HEK293 (cell line): ENCODE measurements at regions not wholly inside any gene's neighbourhood (a gene's known extent, or its start where the extent isn't known, plus 50 kb on each side); places are given as distances from the start of the nearest gene placed in this dataset.

Source experiments
- ATF2 ChIP-seq: fragments of 450-650 bp; formaldehyde crosslinking; IDR thresholded peaks from 2 replicates; pipeline ENCODE4 v1.5.1; 2016; ENCODE audit warnings: missing biosample characterization, missing genetic modification characterization, low read depth
- HOXA7 ChIP-seq: sonication (generic); formaldehyde crosslinking; IDR thresholded peaks from 2 replicates; pipeline ENCODE4 v1.8.1; 2022; ENCODE audit warnings: missing genetic modification reagents, borderline replicate concordance
- SP2 ChIP-seq: fragments of 450-650 bp; formaldehyde crosslinking; IDR thresholded peaks from 2 replicates; pipeline ENCODE4 v1.5.1; 2016; ENCODE audit warnings: missing biosample characterization, missing genetic modification characterization
- TCF7L2 ChIP-seq: IDR thresholded peaks from 2 replicates; pipeline ENCODE4 v1.6.1; 2011; ENCODE audit warnings: low read depth, mild to moderate bottlenecking, inconsistent platforms, low read length, moderate library complexity, borderline replicate concordance
- ZFP41 ChIP-seq: fragments of 450-650 bp; formaldehyde crosslinking; IDR thresholded peaks from 2 replicates; pipeline ENCODE4 v1.5.1; 2016; ENCODE audit warnings: missing biosample characterization, missing genetic modification characterization, borderline replicate concordance
- ZNF10 ChIP-seq: fragments of 450-650 bp; formaldehyde crosslinking; IDR thresholded peaks from 2 replicates; pipeline ENCODE4 v1.5.1; 2017; ENCODE audit warnings: missing biosample characterization, missing genetic modification characterization
- ZNF24 ChIP-seq: fragments of 450-650 bp; formaldehyde crosslinking; IDR thresholded peaks from 2 replicates; pipeline ENCODE4 v1.5.1; 2016; ENCODE audit warnings: missing biosample characterization, missing genetic modification characterization
- ZNF600 ChIP-seq: fragments of 450-650 bp; formaldehyde crosslinking; IDR thresholded peaks from 2 replicates; pipeline ENCODE4 v1.5.1; 2016; ENCODE audit warnings: missing biosample characterization, missing genetic modification characterization
- ZNF621 ChIP-seq: fragments of 450-650 bp; formaldehyde crosslinking; IDR thresholded peaks from 2 replicates; pipeline ENCODE4 v1.5.1; 2017; ENCODE audit warnings: missing biosample characterization, missing genetic modification characterization
- ZNF704 ChIP-seq: fragments of 450-650 bp; formaldehyde crosslinking; IDR thresholded peaks from 2 replicates; pipeline ENCODE4 v1.5.1; 2016; ENCODE audit warnings: missing biosample characterization, missing genetic modification characterization
- ZNF76 ChIP-seq: fragments of 450-650 bp; formaldehyde crosslinking; IDR thresholded peaks from 2 replicates; pipeline ENCODE4; 2016; ENCODE audit warnings: low read depth, missing biosample characterization, missing genetic modification characterization, borderline replicate concordance
- TF ChIP-seq, protein P1 (sequence below): fragments of 450-650 bp; formaldehyde crosslinking; IDR thresholded peaks from 2 replicates; pipeline ENCODE4 v1.5.1; 2016; ENCODE audit warnings: missing biosample characterization, missing genetic modification characterization
- TF ChIP-seq, protein P2 (sequence below): fragments of 450-650 bp; formaldehyde crosslinking; IDR thresholded peaks from 2 replicates; pipeline ENCODE4 v1.5.1; 2016; ENCODE audit warnings: missing biosample characterization, missing genetic modification characterization
- TF ChIP-seq, protein P3 (sequence below): fragments of 450-650 bp; formaldehyde crosslinking; IDR thresholded peaks from 2 replicates; pipeline ENCODE4 v1.5.1; 2016; ENCODE audit warnings: missing biosample characterization, missing genetic modification characterization

DNA sequence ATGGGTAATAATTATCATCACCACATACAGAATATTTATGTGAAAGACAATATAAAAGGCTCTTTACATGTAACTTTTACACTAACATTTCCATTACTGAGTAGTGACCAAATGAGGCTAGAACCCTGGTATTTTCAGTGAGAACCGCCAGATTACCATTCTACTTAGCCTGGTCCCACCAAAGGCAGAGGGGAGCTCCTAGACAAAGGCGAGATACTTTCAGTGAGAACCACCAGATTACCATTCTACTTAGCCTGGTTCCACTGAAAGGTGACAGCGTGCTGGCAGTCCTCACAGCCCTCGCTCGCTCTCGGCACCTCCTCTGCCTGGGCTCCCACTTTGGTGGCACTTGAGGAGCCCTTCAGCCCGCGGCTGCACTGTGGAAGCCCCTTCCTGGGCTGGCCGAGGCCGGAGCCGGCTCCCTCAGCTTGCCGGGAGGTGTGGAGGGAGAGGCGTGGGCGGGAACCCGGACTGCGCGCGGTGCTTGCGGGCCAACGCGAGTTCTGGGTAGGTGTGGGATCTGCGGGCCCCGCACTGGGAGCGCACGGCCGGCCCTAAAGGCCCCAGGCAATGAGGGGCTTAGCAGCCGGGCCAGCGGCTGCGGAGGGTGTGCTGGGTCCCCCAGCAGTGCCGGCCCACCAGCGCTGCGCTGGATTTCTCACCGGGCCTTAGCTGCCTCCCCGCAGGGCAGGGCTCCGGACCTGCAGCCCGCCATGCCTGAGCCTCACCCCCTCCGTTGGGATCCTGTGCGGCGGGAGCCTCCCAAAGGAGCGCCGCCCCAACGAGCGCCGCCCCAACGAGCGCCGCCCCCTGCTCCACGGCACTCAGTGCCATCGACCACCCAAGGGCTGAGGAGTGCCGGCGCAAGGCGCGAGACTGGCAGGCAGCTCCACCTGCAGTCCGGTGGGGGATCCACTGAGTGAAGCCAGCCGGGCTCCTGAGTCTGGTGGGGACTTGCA is 1276.1 kb downstream of the PCDH7 start:
- TF ChIP-seq ZNF10 (tag by site-specific recombination) (no peak), ZFP41 (tag by site-specific recombination) (no peak), SP2 (tag by site-specific recombination) (peak; percentile 61; the same call in 1 of the 2 replicates), ZNF24 (no peak), ATF2 (tag by site-specific recombination) (no peak), ZNF76 (tag by site-specific recombination) (peak; percentile 63), ZNF621 (tag by site-specific recombination) (no peak), ZNF704 (no peak), HOXA7 (CRISPR knock-in tag) (no peak), TCF7L2 (no peak), ZNF600 (tag by site-specific recombination) (peak; percentile 71)
- TF ChIP-seq, protein P1, sequence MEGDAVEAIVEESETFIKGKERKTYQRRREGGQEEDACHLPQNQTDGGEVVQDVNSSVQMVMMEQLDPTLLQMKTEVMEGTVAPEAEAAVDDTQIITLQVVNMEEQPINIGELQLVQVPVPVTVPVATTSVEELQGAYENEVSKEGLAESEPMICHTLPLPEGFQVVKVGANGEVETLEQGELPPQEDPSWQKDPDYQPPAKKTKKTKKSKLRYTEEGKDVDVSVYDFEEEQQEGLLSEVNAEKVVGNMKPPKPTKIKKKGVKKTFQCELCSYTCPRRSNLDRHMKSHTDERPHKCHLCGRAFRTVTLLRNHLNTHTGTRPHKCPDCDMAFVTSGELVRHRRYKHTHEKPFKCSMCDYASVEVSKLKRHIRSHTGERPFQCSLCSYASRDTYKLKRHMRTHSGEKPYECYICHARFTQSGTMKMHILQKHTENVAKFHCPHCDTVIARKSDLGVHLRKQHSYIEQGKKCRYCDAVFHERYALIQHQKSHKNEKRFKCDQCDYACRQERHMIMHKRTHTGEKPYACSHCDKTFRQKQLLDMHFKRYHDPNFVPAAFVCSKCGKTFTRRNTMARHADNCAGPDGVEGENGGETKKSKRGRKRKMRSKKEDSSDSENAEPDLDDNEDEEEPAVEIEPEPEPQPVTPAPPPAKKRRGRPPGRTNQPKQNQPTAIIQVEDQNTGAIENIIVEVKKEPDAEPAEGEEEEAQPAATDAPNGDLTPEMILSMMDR (tag by site-specific recombination), result peak; percentile 89
- TF ChIP-seq, protein P2, sequence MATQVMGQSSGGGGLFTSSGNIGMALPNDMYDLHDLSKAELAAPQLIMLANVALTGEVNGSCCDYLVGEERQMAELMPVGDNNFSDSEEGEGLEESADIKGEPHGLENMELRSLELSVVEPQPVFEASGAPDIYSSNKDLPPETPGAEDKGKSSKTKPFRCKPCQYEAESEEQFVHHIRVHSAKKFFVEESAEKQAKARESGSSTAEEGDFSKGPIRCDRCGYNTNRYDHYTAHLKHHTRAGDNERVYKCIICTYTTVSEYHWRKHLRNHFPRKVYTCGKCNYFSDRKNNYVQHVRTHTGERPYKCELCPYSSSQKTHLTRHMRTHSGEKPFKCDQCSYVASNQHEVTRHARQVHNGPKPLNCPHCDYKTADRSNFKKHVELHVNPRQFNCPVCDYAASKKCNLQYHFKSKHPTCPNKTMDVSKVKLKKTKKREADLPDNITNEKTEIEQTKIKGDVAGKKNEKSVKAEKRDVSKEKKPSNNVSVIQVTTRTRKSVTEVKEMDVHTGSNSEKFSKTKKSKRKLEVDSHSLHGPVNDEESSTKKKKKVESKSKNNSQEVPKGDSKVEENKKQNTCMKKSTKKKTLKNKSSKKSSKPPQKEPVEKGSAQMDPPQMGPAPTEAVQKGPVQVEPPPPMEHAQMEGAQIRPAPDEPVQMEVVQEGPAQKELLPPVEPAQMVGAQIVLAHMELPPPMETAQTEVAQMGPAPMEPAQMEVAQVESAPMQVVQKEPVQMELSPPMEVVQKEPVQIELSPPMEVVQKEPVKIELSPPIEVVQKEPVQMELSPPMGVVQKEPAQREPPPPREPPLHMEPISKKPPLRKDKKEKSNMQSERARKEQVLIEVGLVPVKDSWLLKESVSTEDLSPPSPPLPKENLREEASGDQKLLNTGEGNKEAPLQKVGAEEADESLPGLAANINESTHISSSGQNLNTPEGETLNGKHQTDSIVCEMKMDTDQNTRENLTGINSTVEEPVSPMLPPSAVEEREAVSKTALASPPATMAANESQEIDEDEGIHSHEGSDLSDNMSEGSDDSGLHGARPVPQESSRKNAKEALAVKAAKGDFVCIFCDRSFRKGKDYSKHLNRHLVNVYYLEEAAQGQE (tag by site-specific recombination), result no peak
- TF ChIP-seq, protein P3, sequence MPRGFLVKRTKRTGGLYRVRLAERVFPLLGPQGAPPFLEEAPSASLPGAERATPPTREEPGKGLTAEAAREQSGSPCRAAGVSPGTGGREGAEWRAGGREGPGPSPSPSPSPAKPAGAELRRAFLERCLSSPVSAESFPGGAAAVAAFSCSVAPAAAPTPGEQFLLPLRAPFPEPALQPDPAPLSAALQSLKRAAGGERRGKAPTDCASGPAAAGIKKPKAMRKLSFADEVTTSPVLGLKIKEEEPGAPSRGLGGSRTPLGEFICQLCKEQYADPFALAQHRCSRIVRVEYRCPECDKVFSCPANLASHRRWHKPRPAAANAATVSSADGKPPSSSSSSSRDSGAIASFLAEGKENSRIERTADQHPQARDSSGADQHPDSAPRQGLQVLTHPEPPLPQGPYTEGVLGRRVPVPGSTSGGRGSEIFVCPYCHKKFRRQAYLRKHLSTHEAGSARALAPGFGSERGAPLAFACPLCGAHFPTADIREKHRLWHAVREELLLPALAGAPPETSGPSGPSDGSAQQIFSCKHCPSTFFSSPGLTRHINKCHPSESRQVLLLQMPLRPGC, result no peak
